ENCODE measurements at regions not wholly inside any gene's neighbourhood (a gene's known extent, or its start where the extent isn't known, plus 50 kb on each side); places are given as distances from the start of the nearest gene placed in this dataset.

- TF ChIP-seq POU5F1 (IDR thresholded peaks at IDR 0.05; ENCODE audit: low read depth, low read length) (no peak), CHD7 (IDR thresholded peaks at IDR 0.05; ENCODE audit: insufficient replicate concordance, low read length) (no peak), NANOG (IDR thresholded peaks at IDR 0.05; ENCODE audit: insufficient read depth, low read depth, low read length, poor library complexity, severe bottlenecking) (no peak), EGR1 (IDR thresholded peaks at IDR 0.05; ENCODE audit: borderline replicate concordance, low read depth, low read length) (no peak), GTF2F1 (IDR thresholded peaks at IDR 0.05; ENCODE audit: borderline replicate concordance, low read depth, low read length) (no peak)
Observed at GRCh38 chr7:94092980-94093379, 88.8 kb upstream of the BET1 start (continued).

Data from H1 (cell line).